GM21737 (cell line): ENCODE measurements at regions not wholly inside any gene's neighbourhood (a gene's known extent, or its start where the extent isn't known, plus 50 kb on each side); places are given as distances from the start of the nearest gene placed in this dataset.

Source experiments
- ATAC-seq: cut with Tn5 transposase; IDR thresholded peaks from one replicate; pipeline ENCODE4 v1.9.1; 2021; ENCODE audit warnings: mild to moderate bottlenecking, moderate library complexity; ENCODE audit not compliant: unreplicated experiment

DNA sequence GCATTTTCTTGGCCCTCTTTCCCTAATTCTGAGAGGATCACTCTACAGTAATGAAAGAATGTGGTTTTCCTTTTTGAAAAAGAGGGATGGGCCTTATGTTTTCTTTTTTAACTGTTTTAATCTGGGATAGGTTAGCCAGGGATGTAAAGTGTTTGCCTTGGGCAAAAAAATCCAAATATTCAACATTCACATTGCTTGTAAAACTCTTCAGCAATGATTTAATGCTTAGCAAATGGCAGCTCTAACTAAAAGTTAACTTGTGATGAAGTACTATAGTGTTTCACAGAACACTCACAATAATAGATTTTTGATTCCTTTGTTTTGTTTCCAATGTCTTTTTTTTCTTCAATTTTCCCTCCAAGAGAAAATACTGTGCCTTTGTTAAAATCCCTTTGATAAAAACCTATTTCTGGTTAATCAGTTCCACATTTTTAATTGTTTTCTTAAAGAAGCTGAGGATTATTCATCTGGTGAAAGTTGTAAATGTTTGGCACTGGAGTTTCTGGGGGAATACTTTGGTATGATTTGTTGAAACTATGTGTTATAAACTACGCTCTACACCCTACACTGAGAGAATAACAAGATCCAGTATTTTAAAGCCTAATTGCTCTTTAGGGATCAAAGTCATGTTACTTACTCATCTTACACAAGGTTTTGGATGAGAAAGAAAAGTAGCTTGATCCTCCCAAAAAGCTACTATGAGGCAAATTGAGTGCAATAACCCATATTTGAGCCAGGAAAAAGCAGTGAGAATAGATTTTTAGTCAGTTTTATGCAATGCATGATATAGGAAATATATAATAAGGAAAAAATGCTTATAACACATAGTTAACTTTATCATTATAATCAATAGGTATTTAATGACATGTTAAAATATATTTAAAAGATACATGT is 335.8 kb downstream of the EPHA7 start:
- ATAC-seq = no peak

DNA sequence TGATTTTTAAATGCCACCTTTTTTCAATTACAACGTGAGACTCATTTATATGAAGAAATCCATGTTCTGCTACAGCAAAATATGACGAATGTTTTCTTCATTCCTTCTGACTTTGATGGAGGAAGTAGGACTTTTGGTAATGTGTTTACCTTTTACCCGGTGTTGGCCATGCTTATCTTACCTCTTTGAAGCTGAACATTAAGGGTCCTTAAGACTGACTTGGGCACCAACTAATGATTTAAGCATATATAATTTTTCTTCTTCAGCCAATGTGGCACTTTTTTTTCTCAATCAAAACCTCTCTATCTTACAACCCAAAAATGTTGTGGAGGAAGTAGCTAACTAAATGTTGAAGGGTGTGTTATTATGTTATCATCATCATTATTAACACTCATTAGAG is 337.5 kb downstream of the EPHA7 start:
- ATAC-seq = no peak

DNA sequence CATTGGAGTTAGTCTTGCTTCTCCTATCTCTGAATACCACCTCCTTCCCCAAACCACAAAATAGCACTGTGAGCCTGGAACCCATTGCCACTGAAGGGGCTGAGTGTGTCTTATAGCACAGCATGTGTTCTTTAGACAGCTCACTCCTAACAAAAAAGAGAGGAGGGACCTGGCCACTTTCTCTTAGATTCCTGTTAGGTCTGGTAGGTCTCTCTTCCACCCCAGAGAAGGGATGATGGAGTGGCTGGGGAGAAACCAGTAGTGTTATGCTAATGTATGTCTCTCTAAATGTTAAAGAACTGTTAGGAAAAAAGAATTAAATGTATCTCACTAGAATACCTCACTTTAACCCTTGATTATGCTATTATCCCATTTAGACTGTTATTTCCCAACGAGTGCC is 340.3 kb downstream of the EPHA7 start:
- no peak for ATAC-seq

DNA sequence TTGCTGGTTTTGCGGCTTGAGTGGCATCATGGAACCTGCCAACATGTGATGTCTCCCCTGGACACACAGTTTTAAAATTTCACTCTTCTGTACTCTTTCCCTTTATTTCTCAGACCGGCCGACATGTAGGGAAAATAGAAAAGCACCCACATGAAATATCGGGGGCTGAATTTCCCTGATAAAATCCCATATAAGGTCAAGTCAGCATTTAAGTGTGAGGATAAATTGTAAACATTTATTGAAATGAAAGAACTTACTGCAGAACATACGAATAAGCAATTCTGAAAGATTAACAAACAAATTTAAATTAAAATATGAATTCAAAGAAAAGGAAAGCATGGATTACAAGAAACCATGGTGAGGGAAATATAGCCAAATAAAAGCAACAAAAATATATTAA is 345.5 kb downstream of the EPHA7 start:
- no peak for ATAC-seq

DNA sequence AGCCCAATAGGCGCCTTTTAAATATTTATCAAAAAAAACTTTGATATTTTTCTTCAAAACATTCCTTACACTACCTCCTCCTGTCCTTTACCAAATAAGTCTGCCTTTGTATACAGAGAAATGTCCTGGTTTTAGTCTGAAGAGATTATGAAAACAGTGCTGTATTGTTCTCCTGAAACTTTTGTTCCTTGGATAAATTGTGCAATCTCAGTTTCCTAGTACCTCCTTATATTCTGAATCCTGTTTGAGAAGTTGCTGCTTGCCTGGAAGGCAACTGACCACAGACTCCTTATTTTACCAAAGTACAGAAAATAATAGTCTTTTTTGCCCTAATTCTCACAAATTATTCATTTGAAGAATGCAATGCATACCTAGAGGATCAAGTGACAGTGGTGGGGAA is 349.5 kb downstream of the EPHA7 start:
- ATAC-seq = no peak

DNA sequence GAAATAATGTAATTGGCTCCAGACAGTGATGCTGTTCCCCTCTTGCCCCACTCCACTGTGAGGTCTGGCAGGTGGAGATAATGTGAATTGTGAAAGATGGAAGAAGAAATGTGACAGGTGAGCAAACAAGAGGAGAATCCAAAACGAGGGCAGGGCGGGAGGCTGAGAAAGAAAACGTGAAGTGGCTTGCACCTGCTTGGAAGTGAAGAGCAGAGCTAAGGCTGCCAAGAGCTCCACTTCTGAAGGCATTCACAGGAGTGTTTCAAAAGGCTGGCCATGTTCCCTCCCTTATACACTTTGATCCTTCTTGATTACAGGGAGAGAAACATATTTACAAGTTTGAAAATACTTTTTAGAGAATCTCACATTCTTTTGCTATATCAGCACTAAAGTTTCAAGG is 359.4 kb downstream of the EPHA7 start:
- ATAC-seq = no peak

DNA sequence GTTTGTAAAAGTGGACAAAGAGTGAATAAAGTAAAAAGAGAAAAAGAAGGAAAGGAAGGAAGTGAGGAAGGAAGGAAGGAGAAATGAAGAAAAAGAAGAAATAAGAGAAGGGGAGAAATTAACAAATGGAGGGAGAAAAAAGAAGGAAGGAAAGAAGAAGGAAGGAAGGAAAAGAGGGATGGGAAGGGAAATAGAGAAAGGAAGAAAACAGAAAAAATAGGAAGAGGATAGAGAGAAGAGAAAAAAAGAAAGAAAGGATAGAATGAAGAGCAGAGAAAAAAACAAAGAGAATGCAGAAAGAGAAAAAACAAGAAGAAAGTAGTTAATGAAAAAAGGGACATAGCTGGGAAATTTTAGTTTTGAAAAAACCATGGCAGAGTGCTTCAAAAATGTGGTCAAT is 361.8 kb downstream of the EPHA7 start:
- ATAC-seq = no peak

DNA sequence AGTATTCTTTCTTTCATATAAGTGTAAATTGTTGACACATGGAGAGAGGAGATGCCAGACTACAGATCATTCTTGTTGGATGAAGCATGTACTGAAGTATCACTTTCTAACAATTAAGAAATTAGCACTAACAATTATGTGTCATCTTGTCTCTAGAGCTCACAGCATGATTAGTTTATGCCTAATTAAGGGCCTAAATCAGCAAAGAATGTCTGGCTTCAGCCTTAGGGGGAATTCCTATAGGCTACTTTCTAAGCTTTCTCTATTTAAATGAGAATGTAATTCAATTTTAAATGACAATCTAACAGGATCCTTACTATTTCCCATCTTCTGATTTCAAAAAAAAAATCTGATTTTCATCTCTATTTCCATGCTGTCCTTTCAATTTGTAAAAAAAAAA is 371.0 kb downstream of the EPHA7 start:
- ATAC-seq = no peak

DNA sequence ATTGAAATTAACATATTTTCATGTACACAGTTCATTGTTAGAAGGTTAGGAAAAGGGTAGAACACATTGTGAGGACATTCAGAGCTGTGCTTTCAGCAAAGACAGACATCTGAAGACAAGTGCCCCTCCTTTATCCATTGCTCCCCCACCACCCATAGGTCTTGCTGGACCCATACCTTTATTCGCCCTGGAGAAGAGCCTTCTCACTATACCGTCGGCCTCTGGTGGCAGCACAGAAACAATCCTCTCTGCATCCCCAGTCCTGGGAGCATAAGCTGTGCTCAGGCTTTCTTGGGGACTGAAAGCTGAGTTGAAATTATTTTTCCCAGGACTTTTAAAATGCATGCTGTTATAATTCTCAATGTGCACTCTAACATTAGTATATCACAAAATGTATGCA is 372.3 kb downstream of the EPHA7 start:
- ATAC-seq = no peak

DNA sequence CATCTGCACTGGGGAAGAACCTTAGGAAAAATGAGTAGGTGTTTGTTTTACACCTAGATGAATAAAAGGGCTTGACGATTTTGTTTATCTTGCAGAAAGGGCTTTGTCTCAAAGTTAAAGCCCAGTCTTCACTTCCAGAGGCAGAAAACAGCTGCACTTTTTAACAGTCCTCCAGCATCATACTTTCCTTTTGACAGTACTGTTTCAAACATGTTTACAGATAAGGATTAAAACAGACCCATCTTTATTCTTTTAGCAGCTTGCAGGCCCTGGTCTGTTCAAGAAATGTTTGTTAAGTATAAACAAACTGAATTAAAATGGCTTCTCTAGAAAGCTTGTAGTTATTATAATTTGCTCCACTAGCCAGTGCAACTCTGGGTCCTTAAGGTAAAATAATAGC is 374.2 kb downstream of the EPHA7 start:
- ATAC-seq = no peak

DNA sequence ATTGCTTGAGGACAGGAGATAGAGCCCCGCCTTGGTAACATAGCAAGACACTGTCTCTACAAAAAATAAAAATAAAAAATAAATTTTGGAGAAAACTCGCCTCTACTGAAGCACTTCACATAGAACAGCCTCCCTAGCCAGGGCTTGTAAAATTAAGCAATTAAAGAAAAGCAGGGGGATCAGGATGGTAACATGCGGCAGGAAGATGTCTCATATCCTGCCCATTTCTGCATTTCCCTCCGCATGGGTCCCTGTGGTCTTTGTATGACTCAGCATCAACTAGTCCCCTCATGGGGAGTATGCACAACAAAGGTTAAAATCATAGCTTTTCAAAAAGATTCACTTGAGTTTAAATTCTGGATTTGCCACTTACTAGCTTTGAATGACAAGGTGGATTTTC is 379.0 kb downstream of the EPHA7 start:
- no peak for ATAC-seq

DNA sequence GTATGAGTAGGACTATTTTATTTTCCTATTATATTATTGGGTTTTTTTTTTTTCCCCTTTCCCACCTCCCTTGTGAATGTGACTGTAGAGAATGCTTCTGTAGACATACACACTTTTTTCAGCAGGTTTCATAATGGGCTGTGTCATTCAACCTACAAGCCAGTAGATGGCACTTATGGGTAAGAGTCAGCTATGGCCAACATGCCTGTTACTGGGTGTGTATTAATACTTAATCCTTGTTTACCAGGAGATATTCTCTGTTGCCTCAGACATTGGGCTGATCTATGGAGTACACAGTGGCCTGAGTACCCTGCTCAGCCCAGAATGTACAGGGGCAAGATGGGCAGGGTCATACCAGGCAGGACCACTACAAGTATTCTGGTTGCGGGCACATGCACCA is 382.5 kb downstream of the EPHA7 start:
- no peak for ATAC-seq

DNA sequence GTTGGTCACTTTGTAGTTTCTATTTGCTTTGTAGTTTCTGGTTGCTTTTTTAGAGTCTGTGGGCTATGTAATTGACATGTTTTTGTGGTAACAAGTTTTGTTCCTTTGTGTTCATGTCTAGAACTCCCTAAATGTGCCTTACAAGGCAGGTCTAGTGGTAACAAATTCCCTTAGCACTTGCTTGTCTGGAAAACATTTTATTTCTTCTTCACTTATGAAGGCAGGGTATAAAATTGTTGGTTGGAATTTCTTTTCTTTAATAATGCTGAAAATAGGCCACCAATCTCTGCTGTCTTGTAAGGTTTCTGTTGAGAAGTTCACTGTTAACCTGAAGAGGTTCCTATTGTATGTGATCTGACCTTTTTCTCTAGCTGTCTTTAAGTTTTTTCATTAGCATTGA is 383.6 kb downstream of the EPHA7 start:
- no peak for ATAC-seq

DNA sequence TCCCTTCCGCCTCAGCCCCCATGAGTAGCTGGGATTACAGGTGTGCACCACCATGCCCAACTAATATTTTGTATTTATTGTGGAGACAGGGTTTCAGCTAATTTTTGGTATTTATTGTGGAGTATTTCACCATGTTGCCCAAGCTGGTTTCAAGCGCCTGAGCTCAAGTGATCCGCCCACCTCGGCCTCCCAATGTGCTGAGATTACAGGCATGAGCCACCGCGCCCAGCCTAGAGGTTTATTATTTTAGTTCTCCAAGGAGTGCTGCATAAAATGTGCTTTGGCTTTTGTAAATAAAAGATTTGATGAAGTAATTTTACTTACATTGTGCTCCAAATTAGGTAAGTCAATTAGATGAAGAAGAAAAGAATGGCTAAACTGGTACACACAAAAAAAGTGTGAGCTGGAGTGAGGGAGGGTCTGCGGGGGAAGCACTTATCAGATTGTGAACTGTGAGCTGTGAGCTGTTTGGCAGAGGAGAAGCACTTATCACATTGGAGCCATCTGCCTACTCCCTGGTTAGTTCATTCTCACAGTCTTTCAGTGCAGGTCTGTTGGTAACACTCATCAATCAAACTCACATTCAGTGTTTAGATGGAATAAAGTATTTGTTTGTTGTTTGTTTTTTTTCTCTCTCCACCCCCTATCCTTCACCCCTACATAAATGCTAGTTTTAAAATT is 398.0 kb downstream of the EPHA7 start:
- no peak for ATAC-seq

DNA sequence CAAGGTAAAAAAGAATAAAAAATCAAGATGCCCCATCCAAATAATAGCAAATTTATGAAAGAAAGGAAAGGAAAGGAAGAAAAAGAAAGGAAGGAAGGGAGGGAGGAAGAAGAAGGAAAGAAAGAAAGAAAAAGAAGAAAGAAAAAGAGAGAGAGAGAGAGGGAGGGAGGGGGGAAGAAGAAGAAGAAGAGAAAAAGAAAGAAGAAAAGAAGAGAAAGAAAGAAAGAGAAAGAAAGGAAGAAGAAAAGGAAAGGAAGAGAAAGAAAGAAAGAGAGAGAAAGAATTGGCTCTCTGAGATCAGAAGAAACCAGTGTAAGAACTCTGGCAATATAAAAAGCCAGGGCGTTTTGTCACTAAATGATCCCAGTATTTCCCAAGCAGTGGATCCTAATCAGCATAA is 401.7 kb downstream of the EPHA7 start:
- ATAC-seq = no peak

DNA sequence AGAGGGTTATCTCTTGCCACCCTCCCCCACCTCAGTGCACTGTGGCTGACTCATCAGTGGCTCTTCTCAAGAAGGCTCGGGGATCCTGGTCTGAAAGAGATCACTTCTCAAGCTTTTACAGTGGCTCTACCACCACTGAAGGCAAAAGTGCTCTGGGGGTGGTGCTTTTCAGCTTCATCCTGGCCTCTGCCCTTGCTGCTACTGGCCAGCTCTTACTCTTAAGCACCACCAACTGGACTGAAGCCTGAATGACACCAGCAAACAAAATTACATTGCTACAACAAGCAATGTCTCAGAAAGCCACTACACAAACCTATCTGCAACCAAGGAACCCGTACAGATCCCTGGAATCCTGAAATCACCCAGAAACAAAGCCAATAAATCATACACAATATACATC is 402.1 kb downstream of the EPHA7 start:
- no peak for ATAC-seq

DNA sequence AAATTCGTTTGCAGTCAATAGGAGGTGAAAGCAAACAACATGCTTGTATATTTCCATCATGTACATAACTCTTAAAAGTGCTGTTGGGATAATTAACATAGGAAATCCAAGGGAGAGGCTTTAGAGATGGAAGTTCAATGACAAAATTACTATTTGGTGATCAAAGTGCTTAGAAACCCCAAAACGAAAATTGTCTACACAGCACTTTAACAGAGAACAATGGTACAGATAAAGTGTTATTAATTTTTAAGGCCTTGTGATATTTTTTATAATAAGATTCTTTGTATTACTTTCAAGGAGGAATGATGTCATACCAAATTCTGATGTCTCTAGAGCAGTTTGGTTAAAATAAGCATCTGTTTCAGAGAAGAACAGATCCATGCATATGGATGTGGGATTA is 406.3 kb downstream of the EPHA7 start:
- no peak for ATAC-seq

DNA sequence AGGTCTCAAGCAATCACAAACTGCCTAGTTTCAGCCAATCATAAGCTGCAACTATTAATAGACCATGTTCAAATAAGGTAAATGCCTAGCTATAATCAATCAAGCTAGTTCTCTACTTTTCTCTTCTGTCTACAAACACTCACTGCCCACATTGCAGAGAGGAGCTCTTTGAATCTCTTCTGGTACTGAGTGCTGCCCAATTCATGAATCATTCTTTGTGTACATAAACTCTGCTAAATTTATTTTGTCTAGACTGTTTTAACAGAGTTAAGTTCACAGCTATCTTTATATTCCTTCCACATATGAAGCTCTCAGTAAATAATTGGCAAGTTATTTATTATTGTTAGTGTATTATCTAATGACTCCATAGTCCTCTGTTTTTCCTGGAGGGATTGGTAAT is 411.0 kb downstream of the EPHA7 start:
- ATAC-seq = no peak

DNA sequence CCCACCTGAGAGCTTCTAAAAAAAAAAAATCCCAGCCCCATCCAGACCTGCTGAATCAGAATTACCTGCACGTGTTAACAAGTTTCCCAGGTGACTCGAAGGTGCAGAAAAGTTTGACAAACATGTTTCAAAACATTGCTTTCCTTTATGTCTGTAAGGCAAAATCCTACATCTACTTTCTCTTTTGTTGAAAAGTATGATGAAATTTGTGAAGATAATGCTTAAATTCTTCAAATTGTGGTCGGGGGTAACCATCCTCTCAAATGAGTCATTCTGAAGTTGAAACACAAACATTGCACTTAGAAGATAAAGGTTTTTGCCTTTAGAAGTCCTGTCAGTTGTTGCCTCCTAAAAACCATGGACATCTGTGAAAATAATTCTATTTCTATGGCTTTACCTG is 429.7 kb downstream of the EPHA7 start:
- no peak for ATAC-seq

DNA sequence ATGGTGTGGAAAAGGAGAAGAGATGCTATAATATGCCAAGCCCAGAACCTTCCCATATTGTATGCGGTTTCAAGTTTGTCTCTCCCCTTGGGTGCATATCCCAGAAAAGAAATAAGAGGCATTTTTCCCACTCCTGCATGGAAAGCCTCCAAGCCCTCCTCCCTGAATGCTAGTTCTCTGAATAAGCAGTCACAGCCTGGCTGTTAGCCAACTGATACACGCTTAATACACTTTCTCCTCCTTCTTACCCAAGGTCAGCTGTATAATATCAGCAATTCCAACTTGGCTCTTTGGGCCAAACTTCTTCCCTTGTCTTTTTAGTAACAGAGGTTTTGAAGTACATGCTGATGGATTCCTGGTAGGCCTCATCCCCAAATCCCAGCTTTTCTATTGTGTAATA is 440.1 kb downstream of the EPHA7 start:
- ATAC-seq = no peak

DNA sequence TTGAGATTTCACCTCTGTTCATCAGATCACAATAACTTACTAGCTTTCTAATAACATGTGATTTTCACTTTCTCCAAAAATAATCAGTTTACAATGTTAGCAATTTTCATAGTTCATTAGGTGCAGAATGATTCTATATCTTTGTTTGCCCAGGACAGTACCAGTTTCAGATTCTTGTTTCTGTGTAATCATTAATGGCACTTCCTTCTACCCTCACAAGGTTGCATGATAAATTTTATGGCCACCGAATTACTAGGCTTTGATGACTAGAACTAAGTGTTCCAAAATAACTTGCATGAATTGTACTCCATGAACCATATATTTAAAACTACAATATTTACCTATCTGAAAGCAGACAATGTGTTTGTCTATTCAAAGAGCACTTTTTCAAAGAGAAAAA is 442.3 kb downstream of the EPHA7 start:
- ATAC-seq = no peak

DNA sequence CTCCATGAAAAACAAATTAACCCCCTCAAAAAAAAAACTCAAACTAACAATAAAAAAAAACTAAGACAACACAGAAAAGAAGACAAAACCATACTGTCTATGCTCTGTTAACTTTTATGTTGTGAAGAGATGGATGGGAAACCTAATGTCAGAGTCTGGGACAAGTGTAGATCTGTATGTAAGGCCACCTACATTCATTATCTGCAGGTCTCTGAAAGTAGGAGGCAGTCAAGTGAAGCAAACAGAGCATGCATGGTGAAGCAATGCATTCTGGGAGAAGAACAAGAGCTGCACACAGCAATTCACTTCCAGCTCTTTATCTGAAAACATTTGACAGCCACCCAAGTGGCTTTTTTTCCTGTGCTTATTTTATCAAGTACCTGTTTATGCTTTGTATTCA is 452.0 kb downstream of the EPHA7 start:
- no peak for ATAC-seq

DNA sequence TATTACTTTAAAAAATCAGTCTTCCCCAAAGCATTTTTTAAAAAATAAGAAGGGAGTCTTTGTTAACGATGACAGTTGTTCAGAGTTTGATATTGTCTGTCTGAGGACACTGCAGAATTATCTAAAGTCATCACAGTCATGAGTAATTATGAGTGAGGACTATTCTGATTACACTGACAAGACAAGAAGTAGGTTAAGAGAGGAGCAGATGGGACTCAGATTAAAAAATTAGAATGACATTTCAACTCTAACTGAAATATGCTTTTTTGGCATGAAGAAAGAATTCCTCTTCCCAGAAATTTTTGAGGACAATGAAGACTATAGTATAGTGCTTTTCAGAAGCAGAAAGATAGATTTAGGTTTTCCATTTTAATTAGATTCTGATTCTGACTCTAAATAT is 456.5 kb downstream of the EPHA7 start:
- no peak for ATAC-seq
